ENCODE measurements at regions not wholly inside any gene's neighbourhood (a gene's known extent, or its start where the extent isn't known, plus 50 kb on each side); places are given as distances from the start of the nearest gene placed in this dataset.
"Not testable (repeated sequence)": the region's sequence is repeated elsewhere in the genome, so short reads cannot be mapped to it uniquely, and the experiment has no call there.

DNA sequence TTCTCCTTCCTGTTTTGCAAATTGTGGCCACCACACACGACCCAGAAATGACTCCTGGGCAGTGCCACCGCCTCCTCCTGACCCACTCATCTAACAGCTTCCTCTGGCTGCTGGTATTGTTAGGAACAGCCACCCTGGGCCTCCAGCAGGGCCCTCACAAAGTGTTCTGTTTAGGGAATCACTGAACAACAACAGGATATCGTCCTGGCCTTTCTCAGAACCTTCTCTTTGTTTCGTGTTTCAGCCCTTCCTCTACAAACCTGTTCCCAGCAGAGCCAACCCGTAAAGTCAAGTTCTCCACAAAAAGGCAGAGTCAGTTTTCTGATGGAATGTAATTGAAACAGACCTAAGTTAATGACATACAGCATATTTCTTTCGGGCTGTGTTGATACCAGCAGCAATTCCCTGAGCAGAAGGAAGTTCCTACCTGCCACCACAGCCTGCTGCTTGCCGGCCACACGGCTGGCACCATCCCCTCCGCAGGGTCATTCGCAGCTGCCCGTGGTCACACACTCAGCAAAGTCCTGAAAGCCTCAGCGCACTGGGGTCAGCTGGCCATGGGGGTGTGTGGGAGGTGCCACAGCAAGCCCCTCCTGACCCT, 91.7 kb upstream of the PITRM1 start:
- no peak for DNase-seq (ENCODE audit: low read depth)

DNA sequence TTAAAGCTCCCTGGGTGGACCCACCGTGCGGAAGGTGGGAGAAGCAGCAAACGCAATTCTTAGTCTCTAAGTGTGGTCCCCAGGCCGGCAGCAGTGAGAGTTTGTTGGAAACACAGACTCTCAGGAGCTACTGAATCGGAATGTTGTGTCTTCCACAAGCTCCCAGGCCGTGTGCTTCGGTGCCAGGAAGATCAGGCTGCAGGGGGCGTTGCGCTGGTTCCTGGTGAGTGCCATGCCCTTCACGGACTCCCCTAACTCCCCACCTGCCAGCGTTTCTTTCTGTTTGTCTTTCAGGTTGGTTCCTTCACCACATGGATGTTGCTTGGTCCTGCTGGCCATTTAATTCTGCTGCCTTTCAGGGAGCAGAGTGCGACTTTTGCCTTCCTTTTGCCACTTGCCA, 91.2 kb upstream of the PITRM1 start:
- no peak for DNase-seq (ENCODE audit: low read depth)

DNA sequence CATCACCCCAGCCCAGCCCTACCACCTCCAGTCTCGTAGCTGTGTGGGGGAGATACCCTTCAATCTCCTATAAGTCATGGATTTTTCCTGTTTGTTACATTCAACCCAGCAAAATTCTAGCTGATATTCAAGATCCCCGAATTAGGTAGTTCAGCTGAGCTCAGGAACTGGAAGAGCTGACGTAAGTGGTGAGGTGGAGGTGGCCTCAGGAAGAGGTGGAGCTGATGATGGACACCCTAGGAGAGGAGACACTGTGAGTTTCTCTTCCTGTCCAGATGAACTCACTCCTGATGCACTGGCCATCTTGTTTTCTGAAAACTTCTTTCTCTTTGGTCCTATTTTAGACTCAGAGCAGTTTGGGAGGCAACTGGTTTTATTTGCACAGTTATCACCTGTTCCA, 90.5 kb upstream of the PITRM1 start:
- DNase-seq (ENCODE audit: low read depth) = no peak

DNA sequence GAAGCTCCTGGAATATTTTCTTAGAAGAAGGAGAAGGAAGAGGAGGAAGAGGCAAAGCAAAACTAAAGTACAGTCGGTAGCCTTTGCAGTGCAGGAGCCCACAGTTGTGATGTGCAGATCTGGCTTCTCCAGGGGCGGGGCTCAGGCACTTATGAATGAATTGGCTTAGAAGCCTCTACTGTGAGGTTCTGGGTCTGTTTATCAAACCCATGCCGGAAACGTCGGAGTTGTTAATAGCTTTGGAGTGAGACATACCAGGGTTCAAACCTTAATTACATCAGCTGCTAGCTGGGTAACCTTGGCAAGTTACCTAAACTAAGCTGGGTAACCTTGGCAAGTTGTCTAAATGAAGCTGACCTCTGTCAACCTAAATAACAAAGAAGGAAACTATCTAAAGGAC, 89.3 kb upstream of the PITRM1 start:
- DNase-seq (ENCODE audit: low read depth) = no peak

DNA sequence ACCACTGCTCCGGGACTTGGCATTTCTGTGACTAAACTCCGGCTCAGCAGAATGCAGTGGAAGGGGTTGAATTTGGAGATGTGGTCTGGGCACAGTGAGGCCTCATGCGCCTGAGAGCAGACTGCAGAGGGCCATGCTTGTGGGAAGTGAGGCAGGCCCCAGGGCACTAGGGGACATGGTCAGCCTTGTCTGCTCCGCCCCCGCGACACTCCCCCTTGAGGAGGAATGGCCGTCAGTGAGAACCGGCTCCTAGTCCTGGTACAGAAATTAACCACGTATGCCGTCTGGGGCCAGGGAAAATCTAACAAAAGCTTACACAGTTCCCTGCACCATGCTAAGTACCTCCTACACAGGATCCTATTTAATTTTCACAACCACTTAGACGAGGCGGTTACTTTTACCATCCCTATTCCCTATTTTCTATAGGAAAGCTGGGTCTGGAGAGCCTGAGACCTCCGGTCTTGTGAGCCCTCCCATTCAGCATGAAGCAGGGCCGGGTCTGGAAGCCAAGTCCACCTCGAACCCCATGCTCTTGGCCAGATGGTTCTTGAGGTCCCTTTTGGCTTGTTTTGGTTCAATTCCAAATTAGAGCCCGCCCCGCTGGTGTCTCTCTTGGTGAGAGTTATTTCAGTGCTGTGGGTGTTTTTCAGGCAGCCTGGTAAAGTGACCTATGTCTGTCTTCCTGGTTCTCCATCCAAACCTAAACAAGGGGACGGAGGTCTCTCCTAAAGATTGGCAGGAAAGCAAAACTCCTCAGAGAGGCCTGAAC, 87.7 kb upstream of the PITRM1 start:
- DNase-seq (ENCODE audit: low read depth) = no peak

DNA sequence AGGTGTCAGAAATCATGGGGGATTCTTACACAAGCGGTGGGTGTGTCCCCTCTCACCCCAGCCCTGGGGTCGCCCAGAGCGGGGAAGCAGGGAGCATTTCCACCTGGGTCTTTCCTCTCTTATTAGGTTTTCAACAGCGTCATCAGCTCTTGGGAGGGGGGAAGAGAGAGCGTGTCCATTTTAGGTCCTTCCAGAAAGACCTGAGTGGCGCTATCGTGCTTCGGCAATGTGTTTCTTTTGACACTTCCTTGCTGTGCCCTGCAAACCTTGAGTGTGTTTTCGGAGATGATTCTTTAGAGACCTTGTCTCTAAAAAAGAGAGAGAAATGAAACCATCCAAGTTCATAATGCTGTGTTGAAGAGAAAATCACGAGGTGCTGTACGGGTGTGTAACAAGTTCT, 86.9 kb upstream of the PITRM1 start:
- DNase-seq (ENCODE audit: low read depth) = no peak

DNA sequence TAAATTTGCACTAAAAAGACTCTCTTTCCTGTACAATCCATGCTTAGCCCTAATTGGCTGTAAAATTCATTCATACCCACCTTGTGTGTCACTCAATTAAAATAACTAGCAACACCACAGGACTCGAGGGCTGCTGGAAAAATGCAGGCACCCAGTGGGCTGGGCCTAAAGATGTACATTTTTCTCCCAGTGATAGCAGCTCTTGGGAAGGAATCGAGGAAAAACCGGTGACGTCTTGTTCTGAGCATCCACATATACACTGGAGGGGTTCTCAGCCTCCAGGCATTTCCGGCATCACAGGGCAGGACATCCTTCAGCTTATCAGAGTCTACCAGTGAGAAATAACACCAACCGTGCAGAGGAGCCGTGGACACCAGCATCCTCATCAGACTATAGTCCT, 85.8 kb upstream of the PITRM1 start:
- DNase-seq (ENCODE audit: low read depth) = no peak

DNA sequence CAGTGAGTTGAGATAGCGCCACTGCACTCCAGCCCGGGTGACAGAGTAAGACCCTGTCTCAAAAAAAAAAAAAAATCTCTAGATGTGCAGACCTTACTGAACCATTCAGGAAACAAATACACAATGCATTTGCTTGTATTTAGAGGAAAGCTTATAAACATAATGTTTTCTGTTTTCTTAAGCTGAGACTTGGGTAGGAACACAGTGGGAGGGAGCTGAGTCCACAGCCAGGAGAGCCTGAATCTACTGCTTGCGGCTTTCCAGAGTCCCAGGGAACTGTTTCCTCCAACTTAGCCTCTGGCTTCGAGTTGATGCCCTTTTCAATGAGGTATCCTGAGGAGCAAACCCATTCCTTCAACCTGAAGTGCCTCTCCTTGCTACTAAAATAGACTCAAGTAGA, 83.0 kb upstream of the PITRM1 start:
- no peak for DNase-seq (ENCODE audit: low read depth)

DNA sequence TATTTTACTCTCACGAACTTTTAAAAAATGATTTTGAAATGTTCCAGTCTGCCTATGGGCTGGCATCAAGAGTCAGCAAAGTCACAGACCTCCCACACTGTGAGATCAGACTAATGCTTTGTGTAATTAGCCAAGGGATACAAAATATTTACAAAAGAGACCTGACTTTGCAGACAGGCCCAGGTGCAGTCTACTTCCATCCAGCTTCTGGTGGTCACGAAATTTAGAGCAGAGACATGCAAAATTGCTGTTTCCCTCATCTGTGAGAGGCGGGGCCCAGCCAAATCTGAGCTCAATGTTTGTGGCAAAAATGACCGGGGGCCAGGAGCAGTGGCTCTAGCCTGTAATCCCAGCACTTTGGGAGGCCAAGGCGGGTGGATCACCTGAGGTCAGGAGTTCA, 82.5 kb upstream of the PITRM1 start:
- no peak for DNase-seq (ENCODE audit: low read depth)

DNA sequence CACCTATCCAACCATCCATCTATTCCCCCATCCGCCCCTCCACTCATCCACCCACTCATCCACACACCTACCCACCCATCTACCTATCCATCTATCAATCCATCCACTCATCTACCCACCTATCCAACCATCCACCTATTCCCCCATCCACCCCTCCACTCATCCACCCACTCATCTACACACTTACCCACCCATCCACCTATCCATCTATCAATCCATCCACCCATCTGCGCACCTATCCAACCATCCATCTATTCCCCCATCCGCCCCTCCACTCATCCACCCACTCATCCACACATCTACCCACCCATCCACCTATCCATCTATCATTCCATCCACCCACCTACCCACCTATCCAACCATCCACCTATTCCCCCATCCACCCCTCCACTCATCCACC, 81.4 kb upstream of the PITRM1 start:
- not testable (repeated sequence) for DNase-seq (ENCODE audit: low read depth)

DNA sequence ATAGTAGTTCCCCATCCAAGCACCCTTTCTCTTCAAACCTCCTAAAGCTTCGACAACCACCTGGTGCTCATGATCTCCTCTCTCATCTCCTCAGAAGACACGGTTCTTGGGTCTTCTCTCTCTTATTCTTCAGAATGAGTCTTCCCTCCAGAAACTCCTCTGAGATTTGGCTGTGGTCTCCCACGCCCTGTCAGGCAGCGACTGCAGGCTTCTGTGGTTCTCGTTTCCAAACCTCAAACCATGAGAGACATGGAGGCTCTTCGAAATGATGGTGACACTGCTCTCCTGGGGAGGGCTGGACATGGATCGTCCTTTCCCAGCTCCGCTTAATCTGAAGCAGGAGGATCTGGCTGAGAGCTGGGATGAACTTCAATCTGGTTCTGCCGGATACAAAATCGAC, 78.6 kb upstream of the PITRM1 start:
- no peak for DNase-seq (ENCODE audit: low read depth)

DNA sequence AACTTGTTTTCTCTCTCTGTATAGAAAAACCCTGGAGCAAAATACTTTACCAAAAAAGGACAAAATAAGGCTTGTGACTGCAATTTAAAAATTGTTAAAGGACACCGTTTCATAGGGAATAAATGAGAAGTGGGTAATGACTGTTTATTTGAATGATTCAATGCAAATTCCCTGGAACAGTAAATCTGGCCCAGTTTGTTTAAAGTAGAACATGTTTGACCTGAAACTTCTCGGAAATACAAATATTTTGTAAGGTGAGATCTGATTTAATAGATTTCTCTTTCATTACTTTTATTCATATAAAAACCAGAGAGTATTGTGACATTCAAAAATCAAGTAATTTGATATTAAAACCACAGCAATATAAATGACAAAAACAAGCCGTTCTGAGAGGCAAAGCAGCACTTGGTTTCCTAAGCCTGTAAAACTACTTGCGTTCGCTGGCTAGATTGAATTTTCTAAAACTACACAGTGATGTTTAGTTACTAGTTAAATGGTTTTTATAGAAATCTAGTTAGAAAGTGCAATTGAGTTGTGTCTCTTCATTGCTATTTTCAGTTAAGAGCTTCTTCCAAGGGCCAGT, 76.8 kb upstream of the PITRM1 start:
- DNase-seq (ENCODE audit: low read depth) = no peak

DNA sequence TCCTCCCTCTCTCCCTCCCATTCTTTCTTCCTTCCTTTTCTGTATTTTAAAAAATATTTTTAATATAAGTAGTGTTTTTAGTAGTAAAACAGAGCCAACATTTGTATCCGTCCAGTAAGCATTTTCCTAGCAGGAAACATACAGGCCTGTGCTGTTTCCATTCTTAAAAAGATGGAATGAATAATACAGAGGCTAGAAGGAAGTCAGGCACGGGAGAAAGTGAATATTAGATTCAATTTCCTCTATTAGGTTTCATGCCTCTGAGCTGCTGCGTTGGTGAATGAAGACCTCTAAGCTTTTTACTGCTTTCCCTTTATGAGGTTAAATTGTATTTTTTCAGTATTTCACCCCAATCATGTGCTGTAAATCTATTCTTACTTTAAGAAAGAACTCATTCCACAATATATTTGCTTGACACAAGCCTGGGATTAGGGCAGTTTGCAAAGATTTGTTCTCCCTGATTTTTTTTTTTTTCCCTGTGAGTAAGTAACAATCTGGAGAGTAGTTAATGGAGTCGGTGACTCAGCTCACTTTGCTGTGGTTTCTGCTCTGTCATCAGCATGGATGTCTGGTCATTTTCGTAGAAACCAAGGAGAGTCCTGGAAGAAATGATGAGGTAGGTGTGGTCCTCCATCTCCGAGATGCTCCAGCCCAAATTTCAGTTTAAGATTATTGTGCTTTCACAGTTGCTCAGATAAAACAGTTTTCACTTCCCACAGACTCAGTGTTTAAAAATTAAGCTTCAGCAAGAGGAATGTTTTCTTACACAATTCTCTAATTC, 76.1 kb upstream of the PITRM1 start:
- no peak for DNase-seq (ENCODE audit: low read depth)

DNA sequence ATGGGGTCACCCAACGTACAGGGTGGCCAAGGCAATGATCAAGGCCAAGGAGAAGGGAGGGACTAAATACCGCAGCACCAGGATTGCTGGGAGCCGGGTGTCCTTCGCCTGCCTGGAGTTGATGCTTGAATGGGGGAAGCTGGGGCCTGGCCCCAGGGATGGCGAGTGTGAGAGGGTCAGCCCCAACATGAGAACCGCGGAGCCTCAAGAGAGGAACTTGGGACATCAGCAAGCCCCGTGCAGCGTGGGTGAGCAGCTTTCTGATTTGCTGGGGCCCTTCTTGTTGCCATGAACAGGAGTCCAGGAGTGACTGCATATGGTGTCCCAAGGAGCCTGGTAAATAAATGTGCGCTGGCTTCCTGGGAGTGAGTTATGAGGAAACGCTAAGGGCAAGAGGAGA, 72.8 kb upstream of the PITRM1 start:
- no peak for DNase-seq (ENCODE audit: low read depth)

DNA sequence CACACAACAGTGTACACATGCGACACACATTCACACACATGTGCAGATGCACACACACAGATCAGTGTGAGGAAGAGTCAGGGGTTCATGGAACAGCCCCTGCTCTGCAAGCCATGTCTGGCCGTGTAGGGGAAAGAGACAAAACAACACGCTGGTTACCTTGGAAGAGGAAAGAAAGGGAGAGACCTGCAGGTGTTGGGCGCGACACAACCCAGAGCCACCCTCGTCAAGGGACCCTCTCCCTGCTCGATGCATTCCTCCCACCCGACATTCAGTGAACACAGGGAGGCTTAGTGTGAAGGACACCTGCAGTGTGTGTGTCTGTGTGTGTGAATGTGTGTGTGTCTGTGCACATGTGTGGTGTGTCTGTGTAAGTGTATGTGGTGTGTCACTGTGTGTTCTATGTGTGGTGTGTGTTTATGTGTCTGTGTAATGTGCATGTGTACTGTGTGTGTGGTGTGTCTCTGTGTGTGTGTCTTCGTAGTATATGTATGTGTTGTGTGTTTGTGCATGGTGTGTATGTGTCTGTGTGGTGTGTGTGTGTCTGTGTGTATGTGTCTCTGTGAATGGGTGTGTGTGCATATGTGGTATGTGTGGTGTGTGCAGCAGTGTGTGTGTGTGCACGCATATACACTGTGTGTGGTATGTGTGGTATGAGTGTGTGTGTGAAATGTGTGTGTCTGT, 69.5 kb upstream of the PITRM1 start:
- DNase-seq (ENCODE audit: low read depth) = no peak

DNA sequence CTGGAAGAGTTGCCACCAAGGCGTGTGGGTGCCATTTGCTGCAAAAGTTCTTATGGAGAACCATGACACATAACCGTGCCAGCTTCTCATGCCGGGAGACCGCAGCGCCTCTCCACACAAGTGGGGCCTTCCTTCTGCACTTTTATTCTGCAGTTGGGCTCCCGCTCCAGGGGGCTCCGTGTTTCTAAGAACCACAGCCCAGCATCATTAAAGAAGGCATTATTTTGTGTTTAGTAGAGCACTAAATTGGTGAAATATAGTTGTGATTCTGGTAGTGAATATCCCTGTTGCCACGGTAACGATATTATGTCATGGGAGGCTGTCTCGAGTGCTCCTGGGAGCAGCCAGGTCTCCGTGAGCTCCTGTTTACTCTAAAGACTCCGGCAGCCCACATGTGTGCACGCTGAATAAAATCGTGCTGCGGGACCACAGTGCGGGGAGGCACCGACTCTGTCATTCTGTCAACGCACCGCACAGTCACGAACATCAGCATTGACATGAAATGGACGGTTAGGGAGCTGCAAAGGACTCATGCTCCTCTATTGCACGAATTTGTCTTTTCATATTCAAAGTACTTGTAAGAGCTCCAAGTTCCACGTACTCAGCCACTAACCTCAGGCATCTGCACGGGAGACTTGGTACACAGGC, 68.8 kb upstream of the PITRM1 start:
- no peak for DNase-seq (ENCODE audit: low read depth)

DNA sequence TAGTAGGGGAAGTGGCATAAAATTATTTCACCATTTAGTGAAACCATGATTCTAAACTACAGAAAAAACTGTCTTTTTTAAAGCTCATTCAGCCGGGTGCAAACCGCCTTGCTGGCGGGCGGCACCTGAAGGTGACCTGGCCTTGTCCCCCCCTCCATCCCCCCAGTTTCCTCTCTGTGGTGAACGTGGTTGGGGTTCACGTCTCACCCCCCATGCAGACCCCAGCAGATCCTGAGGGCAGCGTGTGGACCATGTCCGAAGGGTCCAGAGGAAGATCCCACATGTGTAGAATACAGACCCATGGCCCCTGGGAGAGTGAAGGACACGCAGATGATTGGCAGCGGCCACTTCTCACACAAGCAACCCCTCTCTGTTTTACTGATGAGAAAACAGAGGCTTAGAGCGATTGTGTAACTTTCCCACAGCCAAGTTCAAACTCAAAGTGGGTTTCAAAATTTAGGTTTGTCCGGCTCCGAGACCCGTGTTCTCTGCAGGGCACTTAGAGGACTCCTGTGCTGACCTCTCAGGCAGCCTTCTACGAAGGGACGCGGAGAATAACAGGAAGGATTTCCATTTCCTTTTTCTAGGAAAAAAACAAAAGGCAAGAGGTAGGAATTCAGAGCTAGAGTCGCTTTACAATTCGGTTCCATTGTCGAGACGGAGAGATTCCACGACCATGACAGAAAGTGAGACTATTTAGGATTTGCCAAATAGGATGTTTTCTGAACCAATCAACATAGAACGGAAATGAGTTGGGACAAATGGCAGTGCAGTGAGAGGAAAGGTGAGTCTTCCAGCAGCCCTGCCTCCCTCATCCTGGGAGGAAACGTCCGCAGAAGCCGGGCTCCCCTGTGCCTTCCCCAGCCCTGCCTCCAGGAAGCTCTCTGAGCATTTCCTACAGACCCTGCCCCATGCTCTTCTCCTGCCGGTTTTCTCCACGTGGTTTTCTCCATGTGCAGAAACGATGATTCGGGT, 67.6 kb upstream of the PITRM1 start:
- DNase-seq (ENCODE audit: low read depth) = no peak

DNA sequence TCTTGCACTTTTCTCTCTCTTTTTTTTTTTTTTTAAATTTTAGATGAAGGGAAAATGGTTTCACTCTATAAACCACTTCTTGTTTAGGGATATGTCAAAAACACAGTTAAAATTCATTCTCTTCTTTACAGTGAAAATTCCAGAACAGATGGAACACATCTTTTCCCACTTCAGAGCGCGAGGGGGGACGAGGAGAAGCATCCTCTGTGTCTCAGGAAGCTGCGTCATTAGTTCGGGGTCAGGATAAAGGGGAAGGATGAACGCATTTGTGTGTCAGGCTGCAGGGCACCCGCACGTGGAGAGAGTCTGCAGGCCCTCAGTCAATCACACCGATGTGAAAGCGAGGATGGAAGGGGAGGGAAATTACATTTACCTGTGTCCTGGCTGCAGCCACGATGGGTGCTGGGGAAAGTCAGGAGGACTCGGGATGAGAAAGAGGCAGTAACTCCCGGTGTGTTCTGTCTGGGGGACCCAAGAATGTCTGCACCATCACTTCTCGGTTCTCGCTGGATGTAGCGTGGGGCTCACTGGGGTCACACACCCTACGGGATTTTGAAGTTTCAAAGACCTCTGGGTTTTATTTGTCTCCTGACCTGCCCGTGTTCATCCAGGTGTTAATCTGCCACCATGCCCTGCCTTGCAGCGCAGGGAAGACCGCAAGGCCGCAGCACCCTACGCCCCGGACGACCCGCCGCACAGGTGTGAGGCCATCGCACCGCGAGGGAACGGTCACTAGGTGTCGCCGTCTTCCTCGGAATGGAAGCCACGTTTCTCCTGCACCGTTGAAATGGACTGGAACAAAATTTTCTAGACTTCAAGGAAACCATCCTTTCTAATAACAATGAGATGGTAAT, 66.7 kb upstream of the PITRM1 start:
- DNase-seq (ENCODE audit: low read depth) = peak; percentile 58

DNA sequence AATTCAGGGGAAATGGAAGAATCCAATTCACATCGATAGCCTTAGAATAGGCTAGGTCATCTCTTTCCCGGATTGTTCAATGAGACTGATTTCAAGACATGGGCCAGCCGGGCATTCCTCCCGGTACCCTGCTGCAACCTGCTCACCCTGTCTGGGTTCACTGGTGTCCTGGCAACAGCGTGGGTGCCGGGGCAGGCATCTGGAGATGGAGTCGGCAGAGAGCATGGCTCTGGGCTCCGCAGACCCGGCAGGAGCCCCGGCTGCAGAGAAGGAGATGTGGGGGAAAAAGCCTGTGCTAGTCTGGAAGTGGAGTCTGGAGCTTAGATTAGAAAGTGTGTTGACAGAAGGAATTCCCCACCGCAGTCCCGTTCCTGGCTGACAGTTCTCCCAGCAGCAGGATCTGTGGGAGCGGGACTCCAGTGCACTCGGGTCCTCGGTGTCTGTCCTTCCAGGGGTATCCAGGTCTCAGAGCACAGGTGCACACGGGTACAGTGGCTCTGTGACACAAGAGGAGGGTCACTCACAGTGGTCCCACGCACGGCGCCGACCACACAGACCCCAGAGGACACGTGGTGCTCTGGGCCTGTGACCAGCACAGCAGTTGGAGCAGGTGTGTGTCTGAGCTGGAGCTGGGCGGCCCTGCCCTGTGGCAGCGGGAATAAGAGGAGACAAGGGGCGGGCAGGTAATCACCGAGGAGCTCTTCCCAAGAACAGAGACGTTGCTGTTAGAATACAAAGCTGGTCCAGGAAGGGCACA, 65.7 kb upstream of the PITRM1 start:
- no peak for DNase-seq (ENCODE audit: low read depth)

Data from activated T-helper 1 cell treated with Interleukin-2 at 50 U/mL for 16 hours (primary cell).